ENCODE measurements at regions not wholly inside any gene's neighbourhood (a gene's known extent, or its start where the extent isn't known, plus 50 kb on each side); places are given as distances from the start of the nearest gene placed in this dataset.

GRCh38 chr5:125189531-125189941 is 443.1 kb upstream of the ZNF608 start:
- no peak for DNase-seq

- no peak for DNase-seq
These were observed 444.0 kb upstream of the ZNF608 start for GRCh38 chr5:125190232-125191087.

GRCh38 chr5:125194883-125195282 is 448.4 kb upstream of the ZNF608 start:
- DNase-seq, result no peak

DNA sequence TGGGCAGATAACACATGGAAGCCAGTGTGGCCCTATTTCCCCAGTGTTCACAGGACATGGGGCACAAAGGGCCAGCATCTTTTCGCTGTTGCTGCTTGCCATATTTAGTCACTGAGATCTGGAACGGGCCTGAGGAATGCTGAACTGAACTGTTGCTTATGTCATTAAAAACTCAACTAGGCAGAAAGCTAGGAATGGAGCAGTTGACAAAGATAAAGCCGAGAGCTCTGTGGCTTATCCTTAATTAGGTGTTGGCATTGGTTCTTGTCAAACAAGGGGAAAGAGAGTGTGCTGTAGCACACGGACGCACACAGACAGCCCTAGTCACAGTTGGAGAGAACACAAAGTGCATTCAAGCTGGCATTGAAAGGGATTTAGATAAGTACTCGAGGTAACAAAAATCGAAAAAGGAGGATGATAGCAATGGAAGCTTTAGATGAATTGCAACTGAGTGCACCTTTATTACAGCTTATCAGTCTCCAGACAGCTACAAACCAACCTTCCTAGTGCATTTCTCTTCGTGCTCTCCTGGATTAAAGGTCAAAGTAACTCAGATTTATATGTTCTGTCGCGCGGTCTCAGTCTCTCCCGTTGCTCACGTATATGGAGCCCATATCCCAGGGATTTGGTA is 450.2 kb upstream of the ZNF608 start:
- DNase-seq, result no peak

GRCh38 chr5:125197321-125197720 is 450.9 kb upstream of the ZNF608 start:
- no peak for DNase-seq

DNA sequence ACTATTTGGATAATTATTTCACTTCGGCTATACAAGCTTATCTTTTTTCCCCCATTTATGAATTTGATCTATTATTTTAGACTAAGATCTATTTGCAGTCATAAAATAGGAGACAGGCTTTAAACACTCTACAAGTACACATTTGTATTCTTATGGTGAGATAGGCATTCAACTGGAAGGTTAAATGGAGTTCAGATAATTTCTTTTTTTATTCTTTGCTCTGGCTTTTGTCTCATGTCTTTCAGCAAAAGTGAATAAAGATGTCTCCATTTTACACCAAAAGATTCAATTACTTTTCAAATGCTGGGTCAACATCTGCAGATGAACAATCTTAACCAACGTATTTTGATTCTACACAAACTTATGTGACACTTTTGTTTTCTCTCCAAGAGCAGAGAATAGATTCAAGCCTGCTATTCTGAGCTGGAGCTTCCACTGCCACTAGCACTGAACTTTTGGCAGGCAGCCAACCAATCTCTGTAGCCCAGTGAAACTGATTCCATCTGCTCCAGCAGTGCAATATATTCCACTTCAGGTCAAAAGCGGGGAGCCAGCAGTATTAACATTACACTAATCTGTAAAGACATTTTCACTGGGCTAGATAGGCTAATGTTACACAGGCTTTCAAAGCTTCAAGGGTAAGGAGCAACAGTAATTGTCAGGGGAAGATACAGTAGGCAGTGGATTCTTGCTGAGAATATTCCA is 452.0 kb upstream of the ZNF608 start:
- DNase-seq, result peak; percentile 58

DNA sequence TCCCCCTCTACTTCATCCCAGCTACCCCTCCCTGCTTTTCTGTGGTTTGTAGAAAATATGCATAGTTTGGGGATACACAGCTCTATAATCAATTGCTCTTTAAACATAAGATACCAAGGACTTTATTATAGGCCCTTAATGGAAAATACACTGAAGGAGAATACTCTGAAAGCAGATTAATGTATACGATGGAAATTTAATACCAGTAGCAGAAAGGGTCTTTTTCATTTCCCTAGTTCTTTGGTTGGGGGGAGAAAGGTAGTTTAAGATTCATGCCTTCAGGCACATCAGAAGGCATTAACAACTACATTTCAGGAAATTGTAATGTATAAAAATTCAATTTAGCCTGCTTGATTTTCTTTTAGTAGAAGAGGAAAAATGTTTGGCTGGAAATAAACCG is 452.9 kb upstream of the ZNF608 start:
- DNase-seq, result no peak

DNA sequence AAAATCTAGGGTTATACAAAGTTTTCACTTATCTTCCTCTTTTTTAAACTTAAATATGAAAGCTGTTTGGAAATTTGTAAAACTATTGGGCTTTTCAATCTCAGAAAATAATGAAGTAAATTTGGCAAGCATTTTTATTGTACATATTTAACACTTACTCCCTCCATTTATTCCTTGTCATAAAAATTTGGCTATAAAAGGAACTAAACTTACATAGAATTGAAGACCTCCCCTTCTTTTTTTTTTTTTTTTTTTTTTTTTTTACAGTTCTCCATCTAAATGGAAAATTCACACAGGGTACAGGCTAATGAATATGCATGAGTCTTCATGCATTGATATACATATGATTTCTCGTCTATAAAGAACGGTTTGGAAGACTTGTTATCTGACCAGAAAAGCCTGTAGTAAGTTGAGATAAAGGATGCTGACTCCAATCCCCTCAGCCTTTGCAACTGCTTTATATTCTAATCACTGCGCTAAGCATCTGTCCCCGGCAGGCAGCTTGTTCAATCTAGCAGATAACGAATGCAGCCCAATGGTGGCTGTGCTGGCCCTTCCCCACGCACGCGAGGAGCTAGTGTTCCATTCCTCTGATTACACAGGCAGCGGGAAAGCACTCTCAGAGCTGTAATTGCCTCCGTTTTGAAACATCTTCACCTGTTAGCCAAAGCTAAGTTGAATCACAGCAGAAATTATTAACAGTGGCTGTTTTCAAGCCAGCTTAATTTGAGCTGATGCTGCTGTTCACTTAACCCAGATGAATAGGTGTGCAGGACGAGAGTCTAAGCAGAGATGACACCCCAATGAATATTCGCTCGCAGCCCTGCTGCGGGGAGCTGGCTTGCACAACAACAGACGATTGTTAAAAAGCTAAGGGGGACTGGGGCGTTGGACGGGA is 453.8 kb upstream of the ZNF608 start:
- no peak for DNase-seq

DNA sequence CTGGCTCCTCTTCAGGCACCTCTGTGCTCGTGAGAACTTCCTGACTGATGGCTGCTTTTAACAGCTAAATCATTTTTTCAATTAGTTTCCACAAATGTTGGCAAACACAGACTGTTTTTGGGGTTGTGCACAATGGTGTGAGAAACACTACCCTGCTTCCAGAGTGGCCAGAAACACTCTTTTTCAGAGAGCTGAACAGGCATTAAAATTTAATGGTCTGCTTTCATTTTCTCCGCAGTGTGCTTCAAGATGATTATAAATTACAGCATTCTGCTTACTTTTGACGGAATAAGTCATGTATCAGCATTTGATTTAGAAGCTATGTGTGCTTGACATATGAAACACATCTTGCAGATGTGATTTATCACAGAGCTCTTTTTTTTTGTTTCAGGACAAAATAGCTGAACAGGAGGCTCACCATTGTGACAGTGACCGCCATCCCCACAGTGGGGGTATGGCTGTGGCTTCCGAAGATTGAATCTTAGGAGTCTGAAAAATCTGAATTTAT is 454.5 kb upstream of the ZNF608 start:
- no peak for DNase-seq

DNA sequence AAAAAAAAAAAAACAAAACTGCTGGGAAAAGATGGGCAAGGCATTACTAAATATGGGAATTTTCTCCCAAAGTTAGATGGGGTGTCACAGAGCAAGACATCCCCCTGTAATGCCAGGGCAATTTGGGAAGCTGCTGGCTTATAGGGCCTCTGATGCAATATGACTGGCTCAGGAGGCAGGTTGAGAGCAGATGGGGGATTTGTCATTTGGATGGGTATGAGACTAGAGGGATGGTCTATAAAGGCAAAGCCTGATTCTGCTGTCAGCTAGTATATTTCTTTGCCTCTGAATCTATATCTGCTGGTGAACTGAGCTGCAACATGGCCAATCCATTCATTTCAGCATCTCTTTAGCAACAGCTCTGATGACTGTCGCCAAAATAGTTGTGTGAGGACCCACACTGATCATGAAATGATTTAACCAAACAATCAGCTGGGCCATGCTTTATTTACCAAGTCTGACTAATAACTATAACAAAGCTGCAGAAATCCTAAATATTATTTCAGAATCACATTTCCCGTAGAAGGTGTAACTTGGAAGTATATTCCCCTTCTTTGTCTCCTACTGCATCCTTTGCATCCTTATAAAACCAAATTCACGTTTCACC is 455.1 kb upstream of the ZNF608 start:
- no peak for DNase-seq

GRCh38 chr5:125202353-125202752 is 455.9 kb upstream of the ZNF608 start:
- DNase-seq, result no peak

DNA sequence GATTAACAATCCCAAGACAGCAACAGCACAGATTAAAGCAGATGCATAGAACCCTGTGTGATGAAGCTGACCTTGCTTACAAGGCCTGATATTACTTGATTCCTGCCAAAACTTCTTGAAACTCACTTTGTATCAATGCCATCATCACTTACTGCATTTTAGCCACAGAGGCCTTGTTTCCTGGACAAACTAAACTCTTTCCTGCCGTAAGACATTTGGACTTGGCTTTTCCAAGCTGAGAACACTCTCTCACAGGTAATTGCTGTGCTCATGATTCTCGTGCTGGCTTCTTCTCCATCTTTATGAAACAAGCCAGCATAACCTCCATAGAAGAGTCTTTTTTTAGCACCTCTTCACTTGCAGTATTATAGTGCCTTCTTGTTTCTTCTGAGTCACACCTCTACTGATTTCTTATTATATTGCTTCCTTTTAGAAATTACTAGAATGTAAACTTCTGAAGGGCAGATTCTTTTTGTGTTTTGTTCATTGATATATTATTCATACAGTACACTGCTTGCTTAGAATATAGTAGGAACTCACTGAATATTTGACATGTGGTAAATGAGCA is 456.5 kb upstream of the ZNF608 start:
- DNase-seq, result no peak

GRCh38 chr5:125203912-125204311 is 457.5 kb upstream of the ZNF608 start:
- no peak for DNase-seq

DNA sequence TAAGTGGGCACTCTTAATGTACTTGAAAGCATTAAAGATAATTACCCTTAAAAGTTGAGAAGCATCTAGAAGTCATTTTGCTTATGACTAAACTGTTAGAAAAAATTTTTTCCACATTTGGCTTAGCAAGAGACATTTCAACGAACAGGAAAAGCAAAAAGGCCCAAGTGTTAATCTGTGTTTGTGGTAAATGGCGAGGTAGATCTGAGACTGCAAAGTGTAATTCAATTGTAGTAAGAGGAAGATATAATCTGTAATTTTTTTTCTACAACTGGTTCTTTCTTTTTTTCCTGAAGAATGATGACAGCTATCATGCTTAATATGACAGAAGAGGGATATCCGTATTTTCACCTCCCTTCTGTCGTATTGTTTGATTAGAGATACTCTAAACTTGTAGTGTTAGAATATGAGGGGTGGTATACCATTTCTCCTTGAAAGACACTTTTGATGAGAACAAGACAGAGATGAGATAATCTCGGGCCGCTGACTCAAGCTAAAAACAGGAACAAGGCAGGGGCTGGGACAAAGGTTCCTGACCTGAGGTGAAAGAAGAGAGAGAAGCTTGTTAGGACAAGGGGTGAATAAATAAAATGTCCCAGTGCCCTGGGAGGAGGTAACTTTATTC is 459.3 kb upstream of the ZNF608 start:
- no peak for DNase-seq

DNA sequence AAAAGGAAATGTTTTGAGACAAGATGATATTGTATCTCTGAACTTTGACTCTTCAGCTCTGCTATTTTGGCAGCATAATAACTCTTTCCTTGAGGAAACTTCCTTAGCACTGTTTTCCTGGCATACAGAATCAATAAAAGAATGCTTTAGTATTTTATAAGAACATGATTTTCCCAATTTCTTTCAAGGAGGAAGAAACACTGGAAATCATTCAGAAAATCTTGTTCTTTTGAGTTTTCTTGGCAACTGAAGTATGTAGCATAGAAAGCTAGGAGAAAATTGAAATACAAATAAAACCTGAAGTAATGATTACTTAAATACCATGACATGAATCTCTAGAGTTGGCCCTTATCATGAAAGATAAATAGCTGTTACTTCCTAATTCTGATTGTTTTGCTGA is 461.4 kb upstream of the ZNF608 start:
- DNase-seq, result no peak

DNA sequence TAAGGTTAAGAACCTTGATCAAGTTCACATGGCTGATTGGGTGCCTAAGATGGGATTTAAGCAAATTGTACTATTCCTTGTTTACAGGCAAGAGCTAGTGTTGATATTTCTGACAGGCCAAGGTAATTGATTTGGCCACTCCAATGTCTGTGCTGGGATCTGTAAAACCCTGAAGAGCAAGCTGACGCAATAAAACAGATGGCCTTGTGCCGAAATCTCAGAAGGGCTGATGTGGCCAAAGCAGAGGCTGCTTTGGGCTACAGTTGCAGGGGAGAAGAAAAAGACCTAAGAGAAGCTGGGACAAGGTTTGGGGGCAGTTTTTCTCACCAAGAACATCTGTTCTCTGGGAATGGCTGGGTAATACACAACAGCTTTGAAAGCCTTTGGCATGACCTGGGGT is 463.2 kb upstream of the ZNF608 start:
- DNase-seq, result no peak

DNA sequence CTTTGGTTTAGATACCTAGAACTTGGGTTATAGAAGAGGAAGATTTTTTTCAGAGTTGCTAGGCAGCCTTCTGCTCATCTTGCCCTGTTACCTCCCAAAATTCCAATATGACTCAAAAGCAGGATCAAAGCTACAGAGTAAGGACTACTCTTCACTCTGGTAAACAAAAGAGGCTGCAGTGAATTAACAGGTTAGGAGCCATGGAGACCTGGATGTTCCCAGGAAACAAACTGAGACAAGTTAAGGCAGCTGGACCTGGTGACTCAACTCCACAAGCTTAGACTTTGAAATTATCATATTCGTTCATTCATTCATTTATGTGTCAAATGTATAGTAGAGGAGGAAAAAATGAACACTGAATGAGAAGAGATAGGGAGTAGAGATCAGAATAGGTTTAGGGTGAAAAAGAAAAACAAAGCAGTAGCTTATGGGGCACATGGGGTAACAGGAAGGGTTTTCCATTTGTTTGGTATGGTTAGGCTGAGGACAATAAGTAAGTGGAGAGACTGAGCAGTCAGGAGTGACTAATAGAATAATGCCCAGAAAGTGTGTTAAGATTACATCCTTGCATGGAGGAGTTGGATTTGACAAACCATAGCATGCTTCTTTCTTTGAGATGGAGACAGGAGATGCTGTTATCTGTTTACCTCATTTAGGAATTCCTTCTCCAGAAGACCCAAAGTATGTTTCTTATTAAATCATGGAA is 464.0 kb upstream of the ZNF608 start:
- no peak for DNase-seq

DNA sequence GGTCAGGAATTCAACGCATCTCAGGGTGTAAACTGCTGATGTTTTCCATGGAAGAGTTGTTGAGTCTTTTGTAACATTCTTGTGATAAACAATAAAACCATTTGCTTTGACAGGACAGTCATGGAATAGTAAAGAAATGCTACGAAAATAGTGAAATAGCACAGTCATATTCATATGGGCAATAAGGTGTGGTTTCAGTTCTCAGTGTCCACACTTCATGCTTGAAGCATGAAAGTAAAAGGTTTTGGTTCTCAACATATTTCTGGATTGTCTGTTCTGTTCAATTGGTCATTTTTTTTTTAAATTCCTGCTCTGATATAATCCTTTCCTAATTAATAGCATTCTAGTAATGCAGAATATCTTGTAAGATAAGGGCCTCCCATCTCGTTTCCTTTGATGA is 467.6 kb upstream of the ZNF608 start:
- no peak for DNase-seq

DNA sequence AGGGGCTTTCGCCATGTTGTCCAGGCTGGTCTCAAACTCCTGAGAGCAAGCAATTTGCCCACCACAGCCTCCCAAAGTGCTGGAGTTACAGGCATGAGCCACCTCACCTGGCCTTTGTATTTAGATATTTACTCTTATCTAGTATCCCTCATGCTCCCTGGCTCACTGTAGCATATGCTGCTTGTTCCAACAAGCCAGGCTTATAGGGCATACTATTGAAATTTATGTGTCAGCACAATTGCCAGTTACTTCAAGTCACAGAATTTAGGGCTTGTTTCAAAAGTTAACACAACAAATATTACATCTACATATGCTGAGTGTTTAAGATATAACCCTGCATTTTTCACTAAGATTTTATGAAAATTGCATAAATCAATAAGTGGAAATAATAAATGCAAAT is 469.2 kb upstream of the ZNF608 start:
- DNase-seq, result no peak

DNA sequence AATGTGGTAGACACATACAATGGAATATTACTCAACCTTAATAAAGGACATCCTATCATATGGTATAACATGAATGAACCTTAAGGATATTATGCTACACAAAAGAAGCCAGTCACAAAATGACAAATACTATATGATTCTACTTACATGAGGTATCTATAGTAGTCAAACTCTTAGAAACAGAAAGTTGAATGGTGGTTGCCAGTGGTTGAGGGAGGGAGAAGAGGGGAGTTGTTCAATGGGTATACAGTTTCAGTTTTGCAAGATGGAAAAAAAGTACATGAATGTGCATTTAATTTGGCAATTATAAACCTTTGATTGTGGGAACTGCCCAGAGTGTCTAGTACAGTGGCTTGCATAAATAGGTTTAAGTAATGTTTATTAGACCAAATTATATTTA is 473.3 kb upstream of the ZNF608 start:
- no peak for DNase-seq

- DNase-seq, result no peak
These were observed 473.8 kb upstream of the ZNF608 start for GRCh38 chr5:125220284-125220683.
